HEK293T (cell line): ENCODE measurements at regions not wholly inside any gene's neighbourhood (a gene's known extent, or its start where the extent isn't known, plus 50 kb on each side); places are given as distances from the start of the nearest gene placed in this dataset.

Experiments used
- ARNT ChIP-seq: fragments of 450-650 bp; IDR thresholded peaks from 2 replicates; pipeline ENCODE4 v1.6.1; 2017; ENCODE audit warnings: mild to moderate bottlenecking
- CTBP1 ChIP-seq: fragments of 450-650 bp; IDR thresholded peaks from 2 replicates; pipeline ENCODE4 v1.6.1; 2016; ENCODE audit warnings: borderline replicate concordance
- ELF4 ChIP-seq: fragments of 450-650 bp; IDR thresholded peaks from 2 replicates; pipeline ENCODE4 v1.6.1; 2017; ENCODE audit warnings: antibody characterized with exemption
- FOXA1 ChIP-seq: fragments of 450-650 bp; IDR thresholded peaks from 2 replicates; pipeline ENCODE4 v1.6.1; 2016; ENCODE audit warnings: mild to moderate bottlenecking
- FOXK2 ChIP-seq: fragments of 450-650 bp; IDR thresholded peaks from 2 replicates; pipeline ENCODE4 v1.6.1; 2016; ENCODE audit warnings: mild to moderate bottlenecking
- FOXM1 ChIP-seq: fragments of 450-650 bp; IDR thresholded peaks from 2 replicates; pipeline ENCODE4 v1.6.1; 2017; ENCODE audit warnings: mild to moderate bottlenecking, borderline replicate concordance
- HDGF ChIP-seq: fragments of 450-650 bp; IDR thresholded peaks from 2 replicates; pipeline ENCODE4 v1.6.1; 2017; ENCODE audit warnings: antibody characterized with exemption, borderline replicate concordance
- L3MBTL2 ChIP-seq: fragments of 450-650 bp; conservative IDR thresholded peaks from 2 replicates; pipeline ENCODE4 v1.6.1; 2016; ENCODE audit warnings: mild to moderate bottlenecking
- NFRKB ChIP-seq: fragments of 450-650 bp; IDR thresholded peaks from 2 replicates; pipeline ENCODE4 v1.6.1; 2016; ENCODE audit warnings: mild to moderate bottlenecking, moderate library complexity
- PKNOX1 ChIP-seq: fragments of 450-650 bp; IDR thresholded peaks from 2 replicates; pipeline ENCODE4 v1.6.1; 2016
- SP1 ChIP-seq: fragments of 450-650 bp; IDR thresholded peaks from 2 replicates; pipeline ENCODE4 v1.6.1; 2017
- SUZ12 ChIP-seq: fragments of 450-650 bp; IDR thresholded peaks from 2 replicates; pipeline ENCODE4 v1.6.1; 2016; ENCODE audit warnings: mild to moderate bottlenecking

GRCh38 chr3:28122227-28122626 lies 119.2 kb upstream of the CMC1 start:
- TF ChIP-seq FOXA1 (no peak), NFRKB (no peak), ARNT (no peak), ELF4 (no peak), SUZ12 (no peak), L3MBTL2 (no peak), HDGF (no peak), FOXK2 (no peak), CTBP1 (no peak), SP1 (no peak), FOXM1 (no peak), PKNOX1 (no peak)
